Sigmoid colon (tissue), 6 donors: ENCODE measurements at regions not wholly inside any gene's neighbourhood (a gene's known extent, or its start where the extent isn't known, plus 50 kb on each side); places are given as distances from the start of the nearest gene placed in this dataset.

Experiments
- DNase-seq: peaks from one replicate; pipeline ENCODE4 v3.0.0-alpha.2; 2019
- H3K27ac ChIP-seq, 4 donors: fragments of 200-600 bp; sonication (generic); one replicate each; pipeline ENCODE4 v1.5.1; 2016 to 2019; ENCODE audit warnings: mild to moderate bottlenecking in 1 of 4
- H3K27me3 ChIP-seq, 3 donors: fragments of 200-600 bp; sonication (generic); one replicate each; pipeline ENCODE4 v1.5.1; 2019; ENCODE audit warnings: mild to moderate bottlenecking in 1 of 3
- H3K36me3 ChIP-seq, 4 donors: fragments of 200-600 bp; sonication (generic); one replicate each; pipeline ENCODE4 v1.5.1; 2016 to 2019
- H3K4me1 ChIP-seq, 4 donors: fragments of 200-600 bp; sonication (generic); one replicate each; pipeline ENCODE4 v1.5.1; 2017 to 2019
- H3K4me3 ChIP-seq, 4 donors: fragments of 200-600 bp; sonication (generic); one replicate each; pipeline ENCODE4 v1.5.1; 2017 to 2019; ENCODE audit warnings: mild to moderate bottlenecking in 2 of 4, moderate library complexity in 1 of 4
- H3K9me3 ChIP-seq, 4 donors: fragments of 200-600 bp in 3 of 4; sonication (generic) in 3 of 4; one replicate each; pipeline versions ENCODE4 v1.5.1 to v1.6.1; 2013 to 2019
- CTCF ChIP-seq, 4 experiments: fragments of 450-650 bp in 3 of 4; fragments of 200-600 bp in 1 of 4; IDR thresholded peaks; one replicate each; pipeline ENCODE4 v1.5.1; 2016 to 2019; ENCODE audit warnings: antibody characterized with exemption in 4 of 4, mild to moderate bottlenecking in 3 of 4, moderate library complexity in 2 of 4
- EP300 ChIP-seq, 4 donors: sonication (generic); formaldehyde crosslinking; IDR thresholded peaks; one replicate each; pipeline ENCODE4 v1.6.1; 2017; ENCODE audit warnings: antibody characterized with exemption in 4 of 4
- POLR2A ChIP-seq, 2 donors: fragments of 450-650 bp; IDR thresholded peaks; one replicate each; pipeline ENCODE4 v1.6.1; 2016; ENCODE audit warnings: antibody characterized with exemption in 2 of 2, mild to moderate bottlenecking in 2 of 2, moderate library complexity in 2 of 2
- POLR2AphosphoS5 ChIP-seq, 4 donors: sonication (generic); formaldehyde crosslinking; IDR thresholded peaks; one replicate each; pipeline ENCODE4 v1.6.1; 2017; ENCODE audit warnings: antibody characterized with exemption in 4 of 4
- WGBS, 2 donors: extraction: QIAGEN DNeasy Blood & Tissue Kit; methylation state at CpG; one replicate each; pipeline ENCODE4 v1.1.7; 2013; 5-methylcytosine and 5-hydroxymethylcytosine counted together
- intact Hi-C: fragments of 100-400 bp; cut with DNase I; formaldehyde crosslinking; loops from one replicate; pipeline ENCODE4 v1.15.1; 2023
- donor health status: healthy with polysubstance abuse.
- donor health status: healthy.

DNA sequence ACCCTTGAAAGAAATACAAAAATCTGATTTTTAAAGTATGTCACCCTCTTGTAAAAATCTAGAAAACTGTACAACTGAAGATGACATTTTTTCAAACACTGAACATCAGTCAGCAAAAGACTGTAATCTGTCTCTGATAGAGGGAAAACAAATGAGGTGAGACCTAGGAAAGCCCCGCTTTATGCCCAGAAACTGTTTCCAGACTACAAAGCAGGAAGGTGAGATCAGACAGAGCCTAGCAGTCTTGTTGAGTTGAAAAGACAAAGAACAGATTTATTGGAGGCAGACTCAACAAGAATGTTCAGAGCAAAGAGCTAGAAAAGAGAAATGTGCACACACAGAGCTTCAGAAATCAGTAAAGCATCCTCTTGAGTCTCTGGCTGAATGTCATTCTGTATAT lies 873.6 kb downstream of the LRFN5 start:
- Histone ChIP-seq H3K36me3 (no peaks in the 10 kb centered on the region), H3K27ac (no peak overlapping the region), H3K4me1 (no peaks in the 10 kb centered on the region), H3K4me3 (no peak overlapping the region), H3K27me3 (no peaks in the 10 kb centered on the region), H3K9me3 (no peaks in the 10 kb centered on the region)
- intact Hi-C loops = no loop called here
- no peak for TF ChIP-seq POLR2AphosphoS5 (IDR thresholded peaks at IDR 0.05)
- TF ChIP-seq CTCF (IDR thresholded peaks at IDR 0.05) = no peak
- no peak for TF ChIP-seq EP300 (IDR thresholded peaks at IDR 0.05)
- no peak for TF ChIP-seq POLR2A (IDR thresholded peaks at IDR 0.05)
- no peak for DNase-seq
- 63 to 81% methylated on average over 1 of the region's 1 CpG for WGBS, 2 donors

DNA sequence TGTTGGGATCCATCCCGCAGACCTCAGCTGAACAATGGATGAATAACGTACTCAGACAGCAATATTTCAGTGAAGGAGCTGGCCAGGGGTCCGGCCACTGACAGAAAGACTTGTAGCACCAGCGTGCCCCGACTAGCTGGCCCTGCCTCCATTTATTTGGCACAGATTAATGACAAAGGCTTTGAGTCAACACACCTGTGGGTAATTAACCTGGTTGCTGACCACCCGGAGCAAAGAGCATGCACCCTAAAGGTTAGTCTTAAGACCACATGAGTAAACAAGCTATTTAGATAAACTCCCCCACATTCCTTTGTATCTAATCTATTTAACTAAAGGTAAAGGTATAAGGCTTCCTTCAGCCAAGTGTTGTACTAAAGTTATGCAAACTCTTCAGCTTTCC lies 868.6 kb downstream of the LRFN5 start:
- WGBS, 2 donors = 31 to 63% methylated on average over 6 of the region's 6 CpGs
- Histone ChIP-seq H3K9me3 (no peaks in the 10 kb centered on the region), H3K4me3 (no peak overlapping the region), H3K4me1 (no peaks in the 10 kb centered on the region), H3K36me3 (no peaks in the 10 kb centered on the region), H3K27ac (no peak overlapping the region), H3K27me3 (no peaks in the 10 kb centered on the region)
- no peak for TF ChIP-seq POLR2AphosphoS5 (IDR thresholded peaks at IDR 0.05)
- no peak for TF ChIP-seq POLR2A (IDR thresholded peaks at IDR 0.05)
- no peak for TF ChIP-seq CTCF (IDR thresholded peaks at IDR 0.05)
- TF ChIP-seq EP300 (IDR thresholded peaks at IDR 0.05) = no peak
- no peak for DNase-seq
- intact Hi-C loops = no loop called here

DNA sequence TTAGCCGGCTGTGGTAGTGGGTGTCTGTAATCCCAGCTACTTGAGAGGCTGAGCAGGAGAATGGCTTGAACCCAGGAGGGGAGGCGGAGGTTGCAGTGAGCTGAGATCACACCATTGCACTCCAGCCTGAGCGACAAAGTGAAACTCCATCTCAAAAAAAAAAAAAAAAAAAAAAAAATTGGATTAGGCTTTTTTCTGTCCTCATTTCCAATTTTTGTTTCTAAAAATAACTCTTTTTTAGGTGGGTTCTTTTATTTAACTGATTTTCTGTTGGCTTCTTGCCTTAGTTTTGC lies 863.7 kb downstream of the LRFN5 start:
- no peaks in the 10 kb centered on the region for H3K9me3 ChIP-seq
- WGBS, 2 donors = 89 to 91% methylated on average over 3 of the region's 3 CpGs
- intact Hi-C loops = no loop called here

DNA sequence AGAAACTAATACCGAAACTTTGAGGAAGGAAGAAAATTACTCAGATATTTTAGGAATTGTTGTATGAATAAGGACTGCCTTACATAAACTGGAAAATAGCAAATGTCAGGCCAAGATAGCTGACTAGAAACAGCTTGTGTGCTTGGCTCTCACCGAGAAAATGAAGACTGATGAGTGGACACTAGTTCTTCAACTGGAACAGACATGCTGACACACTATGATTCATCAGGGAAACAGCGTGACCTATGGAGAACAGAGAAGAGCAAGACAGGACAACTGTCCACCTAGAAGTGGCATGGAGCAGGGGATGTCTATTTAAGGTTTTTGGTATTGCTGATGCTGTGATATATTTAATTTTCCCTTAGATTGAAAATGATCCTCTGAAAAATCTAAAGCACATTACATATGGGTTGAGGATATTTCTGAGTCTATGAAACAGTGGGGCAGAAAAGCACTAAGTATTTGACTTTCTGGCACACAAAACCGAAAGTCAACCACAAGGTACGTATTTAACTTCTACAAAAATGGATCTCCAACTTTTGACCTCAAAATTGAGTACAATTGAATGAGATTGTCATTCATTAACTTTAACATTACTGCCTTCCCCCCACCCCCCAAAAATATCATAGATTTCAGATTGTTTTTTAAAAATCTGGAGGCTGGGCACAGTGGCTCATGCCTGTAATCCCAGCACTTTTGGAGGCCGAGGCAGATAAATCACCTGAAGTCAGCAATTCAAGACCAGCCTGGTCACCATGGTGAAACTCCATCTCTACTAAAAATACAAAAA lies 863.2 kb downstream of the LRFN5 start:
- no peaks in the 10 kb centered on the region for H3K4me1 ChIP-seq
- DNase-seq = no peak
- 81 to 82% methylated on average over 6 of the region's 6 CpGs for WGBS, 2 donors
- no peaks in the 10 kb centered on the region for H3K36me3 ChIP-seq
- TF ChIP-seq POLR2AphosphoS5 (IDR thresholded peaks at IDR 0.05) = no peak
- TF ChIP-seq CTCF (IDR thresholded peaks at IDR 0.05) = no peak
- TF ChIP-seq POLR2A (IDR thresholded peaks at IDR 0.05) = no peak
- no peak for TF ChIP-seq EP300 (IDR thresholded peaks at IDR 0.05)
- H3K4me3 ChIP-seq = no peak overlapping the region
- no peak overlapping the region for H3K27ac ChIP-seq
- intact Hi-C loops = no loop called here
- H3K27me3 ChIP-seq = no peaks in the 10 kb centered on the region
- H3K9me3 ChIP-seq = no peaks in the 10 kb centered on the region

More for the DNA sequence above, 863.7 kb downstream of the LRFN5 start:
- TF ChIP-seq POLR2A (IDR thresholded peaks at IDR 0.05) (no peak), EP300 (IDR thresholded peaks at IDR 0.05) (no peak), POLR2AphosphoS5 (IDR thresholded peaks at IDR 0.05) (no peak)
- DNase-seq = no peak
- H3K27me3 ChIP-seq = no peaks in the 10 kb centered on the region
- H3K36me3 ChIP-seq = no peaks in the 10 kb centered on the region
- no peak overlapping the region for H3K27ac ChIP-seq
- no peaks in the 10 kb centered on the region for H3K4me1 ChIP-seq
- no peak overlapping the region for H3K4me3 ChIP-seq

GRCh38 chr14:42460673-42461072 lies 854.0 kb downstream of the LRFN5 start:
- Histone ChIP-seq H3K36me3 (no peaks in the 10 kb centered on the region), H3K9me3 (no peaks in the 10 kb centered on the region), H3K4me1 (no peaks in the 10 kb centered on the region), H3K4me3 (no peak overlapping the region), H3K27ac (no peak overlapping the region), H3K27me3 (no peaks in the 10 kb centered on the region)
- TF ChIP-seq CTCF (IDR thresholded peaks at IDR 0.05) = no peak
- no peak for TF ChIP-seq POLR2AphosphoS5 (IDR thresholded peaks at IDR 0.05)
- no peak for TF ChIP-seq POLR2A (IDR thresholded peaks at IDR 0.05)
- intact Hi-C loops = no loop called here
- no peak for DNase-seq
- WGBS, 2 donors = 25 to 55% methylated on average over 1 of the region's 1 CpG
